Astrocyte (in vitro differentiated cells and primary cell): ENCODE measurements at regions not wholly inside any gene's neighbourhood (a gene's known extent, or its start where the extent isn't known, plus 50 kb on each side); places are given as distances from the start of the nearest gene placed in this dataset.

ENCODE experiments used
- DNase-seq: peaks from one replicate; pipeline ENCODE4 v3.0.0-alpha.2; 2010; ENCODE audit warnings: low read depth
- FAIRE-seq: peaks from 2 replicates; lab custom pipeline; 2011; peaks lifted over from hg19 to GRCh38; lab: Jason Lieb, UNC
- H2AFZ ChIP-seq: 2 replicates; pipeline ENCODE4 v1.6.0; 2012; ENCODE audit warnings: low read depth, low read length, inconsistent platforms
- H3K27ac ChIP-seq: 2 replicates; pipeline ENCODE4 v1.5.1; 2011; ENCODE audit warnings: low read depth, low read length, inconsistent platforms
- H3K27me3 ChIP-seq: 2 replicates; pipeline ENCODE4 v1.6.0; 2011; ENCODE audit warnings: low read length, inconsistent platforms; ENCODE audit not compliant: insufficient read depth
- H3K36me3 ChIP-seq: 2 replicates; pipeline ENCODE4 v1.5.1; 2011; ENCODE audit warnings: low read length, inconsistent platforms; ENCODE audit not compliant: insufficient read depth
- H3K4me1 ChIP-seq: 2 replicates; pipeline ENCODE4 v1.5.1; 2011; ENCODE audit warnings: low read length, inconsistent platforms; ENCODE audit not compliant: insufficient read depth
- H3K4me2 ChIP-seq: 2 replicates; pipeline ENCODE4 v1.6.0; 2012; ENCODE audit warnings: low read length, inconsistent platforms
- H3K4me3 ChIP-seq: 2 replicates; pipeline ENCODE4 v1.5.1; 2011; ENCODE audit warnings: low read depth, mild to moderate bottlenecking, low read length, inconsistent platforms; ENCODE audit not compliant: insufficient read depth
- H3K79me2 ChIP-seq: 2 replicates; pipeline ENCODE4 v1.6.0; 2012; ENCODE audit warnings: mild to moderate bottlenecking, low read length, inconsistent platforms; ENCODE audit not compliant: insufficient read depth
- H3K9ac ChIP-seq: 2 replicates; pipeline ENCODE4 v1.6.0; 2012; ENCODE audit warnings: mild to moderate bottlenecking, low read length, inconsistent platforms
- H3K9me3 ChIP-seq: 2 replicates; pipeline ENCODE4 v1.5.1; 2012; ENCODE audit warnings: low read depth, mild to moderate bottlenecking, low read length, inconsistent platforms; ENCODE audit not compliant: insufficient read depth
- H4K20me1 ChIP-seq: 2 replicates; pipeline ENCODE4 v1.6.0; 2012; ENCODE audit warnings: low read length, inconsistent platforms; ENCODE audit not compliant: insufficient read depth
- H3K27ac Mint-ChIP-seq: one replicate; pipeline ENCODE4 v1.8.0; 2021; ENCODE audit warnings: mild to moderate bottlenecking, mixed read lengths; ENCODE audit not compliant: unreplicated experiment
- H3K27me3 Mint-ChIP-seq: one replicate; pipeline ENCODE4 v1.8.0; 2021; ENCODE audit warnings: low read depth, mixed read lengths; ENCODE audit not compliant: unreplicated experiment
- H3K36me3 Mint-ChIP-seq: one replicate; pipeline ENCODE4 v1.8.0; 2021; ENCODE audit warnings: low read depth, mixed read lengths; ENCODE audit not compliant: unreplicated experiment
- H3K4me1 Mint-ChIP-seq: one replicate; pipeline ENCODE4 v1.8.0; 2021; ENCODE audit warnings: low read depth, mixed read lengths; ENCODE audit not compliant: unreplicated experiment
- H3K4me3 Mint-ChIP-seq: one replicate; pipeline ENCODE4 v1.8.0; 2021; ENCODE audit warnings: mild to moderate bottlenecking, moderate library complexity, mixed read lengths; ENCODE audit not compliant: unreplicated experiment
- H3K9me3 Mint-ChIP-seq: one replicate; pipeline ENCODE4 v1.8.0; 2021; ENCODE audit warnings: mild to moderate bottlenecking, mixed read lengths; ENCODE audit not compliant: unreplicated experiment
- EZH2 ChIP-seq: IDR thresholded peaks from 2 replicates; pipeline ENCODE4 v1.6.1; 2012; ENCODE audit warnings: mild to moderate bottlenecking, low read length, inconsistent platforms; ENCODE audit not compliant: insufficient read depth
- TF ChIP-seq, protein P1 (sequence below): IDR thresholded peaks from 2 replicates; pipeline ENCODE4 v1.5.1; 2011; ENCODE audit warnings: low read depth, mild to moderate bottlenecking, inconsistent platforms, low read length, moderate library complexity; ENCODE audit not compliant: insufficient read depth

DNA sequence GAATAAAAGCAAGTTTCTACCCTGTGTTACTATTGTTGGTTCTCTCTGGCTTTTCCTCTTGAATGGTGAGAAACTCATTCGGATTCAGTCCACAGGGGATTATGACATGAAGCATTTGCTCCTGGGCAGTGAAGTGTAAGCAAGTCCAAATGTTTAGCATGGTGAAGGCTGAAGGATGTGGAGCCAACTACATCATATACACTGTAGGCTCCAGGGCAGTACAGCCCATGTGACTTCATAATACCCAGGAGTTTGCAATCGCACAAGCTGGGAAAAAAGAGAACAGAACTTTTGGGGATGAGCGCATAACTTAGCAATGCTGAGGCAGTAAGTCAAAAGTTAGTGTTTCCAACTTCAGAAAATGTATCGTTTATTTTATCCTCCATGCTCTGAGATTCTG is 695.7 kb upstream of the POU3F3 start:
- no peaks in the 10 kb centered on the region for H3K79me2 ChIP-seq
- H3K4me3 Mint-ChIP-seq = no peak overlapping the region
- no peaks in the 10 kb centered on the region for H3K27me3 ChIP-seq
- no peak overlapping the region for H3K27ac Mint-ChIP-seq
- no peaks in the 10 kb centered on the region for H3K36me3 Mint-ChIP-seq
- H3K4me1 Mint-ChIP-seq = no peaks in the 10 kb centered on the region
- DNase-seq (no peak), FAIRE-seq (no peak)
- H4K20me1 ChIP-seq = no peaks in the 10 kb centered on the region
- no peaks in the 10 kb centered on the region for H3K27me3 Mint-ChIP-seq
- no peak overlapping the region for H3K4me2 ChIP-seq
- peaks cover 3% of the 10 kb centered on the region for H3K9me3 Mint-ChIP-seq
- no peak overlapping the region for H2AFZ ChIP-seq
- H3K36me3 ChIP-seq = no peaks in the 10 kb centered on the region
- no peaks in the 10 kb centered on the region for H3K9me3 ChIP-seq
- no peak for TF ChIP-seq EZH2
- TF ChIP-seq, protein P1, sequence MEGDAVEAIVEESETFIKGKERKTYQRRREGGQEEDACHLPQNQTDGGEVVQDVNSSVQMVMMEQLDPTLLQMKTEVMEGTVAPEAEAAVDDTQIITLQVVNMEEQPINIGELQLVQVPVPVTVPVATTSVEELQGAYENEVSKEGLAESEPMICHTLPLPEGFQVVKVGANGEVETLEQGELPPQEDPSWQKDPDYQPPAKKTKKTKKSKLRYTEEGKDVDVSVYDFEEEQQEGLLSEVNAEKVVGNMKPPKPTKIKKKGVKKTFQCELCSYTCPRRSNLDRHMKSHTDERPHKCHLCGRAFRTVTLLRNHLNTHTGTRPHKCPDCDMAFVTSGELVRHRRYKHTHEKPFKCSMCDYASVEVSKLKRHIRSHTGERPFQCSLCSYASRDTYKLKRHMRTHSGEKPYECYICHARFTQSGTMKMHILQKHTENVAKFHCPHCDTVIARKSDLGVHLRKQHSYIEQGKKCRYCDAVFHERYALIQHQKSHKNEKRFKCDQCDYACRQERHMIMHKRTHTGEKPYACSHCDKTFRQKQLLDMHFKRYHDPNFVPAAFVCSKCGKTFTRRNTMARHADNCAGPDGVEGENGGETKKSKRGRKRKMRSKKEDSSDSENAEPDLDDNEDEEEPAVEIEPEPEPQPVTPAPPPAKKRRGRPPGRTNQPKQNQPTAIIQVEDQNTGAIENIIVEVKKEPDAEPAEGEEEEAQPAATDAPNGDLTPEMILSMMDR = no peak
- H3K9ac ChIP-seq = no peak overlapping the region
- no peak overlapping the region for H3K27ac ChIP-seq
- no peaks in the 10 kb centered on the region for H3K4me1 ChIP-seq
- H3K4me3 ChIP-seq = no peak overlapping the region

- H3K36me3 ChIP-seq = no peaks in the 10 kb centered on the region
- H3K36me3 Mint-ChIP-seq = no peaks in the 10 kb centered on the region
- no peak overlapping the region for H3K9ac ChIP-seq
- H3K79me2 ChIP-seq = no peaks in the 10 kb centered on the region
- H3K9me3 ChIP-seq = no peaks in the 10 kb centered on the region
- no peaks in the 10 kb centered on the region for H3K27me3 Mint-ChIP-seq
- no peaks in the 10 kb centered on the region for H3K4me1 Mint-ChIP-seq
- no peak overlapping the region for H3K4me3 Mint-ChIP-seq
- H3K27ac Mint-ChIP-seq = no peak overlapping the region
- no peak overlapping the region for H3K4me3 ChIP-seq
- H2AFZ ChIP-seq = no peak overlapping the region
- no peaks in the 10 kb centered on the region for H4K20me1 ChIP-seq
- DNase-seq = peak; percentile 23
- no peaks in the 10 kb centered on the region for H3K27me3 ChIP-seq
- H3K27ac ChIP-seq = no peak overlapping the region
- no peaks in the 10 kb centered on the region for H3K4me1 ChIP-seq
- peaks cover 3% of the 10 kb centered on the region for H3K9me3 Mint-ChIP-seq
- TF ChIP-seq, protein P1 = no peak
- TF ChIP-seq EZH2 = no peak
- H3K4me2 ChIP-seq = no peak overlapping the region
- FAIRE-seq = no peak
Observed at GRCh38 chr2:104163611-104164130, 690.2 kb upstream of the POU3F3 start.

DNA sequence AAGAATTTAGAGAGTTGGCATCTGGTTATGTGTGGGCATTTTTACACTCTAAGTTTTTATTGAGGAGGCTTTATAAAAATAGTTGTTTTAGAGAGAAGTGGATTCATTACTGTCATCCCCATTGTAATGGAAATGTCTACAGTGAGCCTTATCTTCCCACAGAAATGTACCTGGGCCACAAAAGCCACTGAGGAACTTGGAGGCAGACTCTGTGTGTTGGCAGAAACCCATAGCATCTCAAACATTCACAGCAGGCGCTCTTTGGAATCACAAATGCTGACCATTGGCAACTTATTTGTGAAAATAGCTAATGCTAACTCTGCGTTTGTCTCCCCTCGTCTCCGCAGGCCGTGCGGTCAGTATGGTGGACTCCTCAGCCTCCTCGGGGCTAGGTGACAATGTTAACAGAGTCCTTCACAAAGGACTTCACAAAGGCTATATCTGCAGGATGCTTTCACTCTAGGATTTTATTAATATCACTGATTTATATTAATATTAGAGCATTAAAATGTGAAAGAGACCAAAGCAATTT is 689.1 kb upstream of the POU3F3 start:
- Histone ChIP-seq H3K27me3 (no peaks in the 10 kb centered on the region), H3K79me2 (no peaks in the 10 kb centered on the region), H2AFZ (no peak overlapping the region), H3K9ac (no peak overlapping the region), H3K4me2 (no peak overlapping the region), H4K20me1 (no peaks in the 10 kb centered on the region), H3K36me3 (no peaks in the 10 kb centered on the region), H3K27ac (no peak overlapping the region), H3K9me3 (no peaks in the 10 kb centered on the region), H3K4me1 (no peaks in the 10 kb centered on the region), H3K4me3 (no peak overlapping the region)
- TF ChIP-seq EZH2 = no peak
- TF ChIP-seq, protein P1 = no peak
- no peak overlapping the region for H3K27ac Mint-ChIP-seq
- no peak for FAIRE-seq
- no peaks in the 10 kb centered on the region for H3K4me1 Mint-ChIP-seq
- no peaks in the 10 kb centered on the region for H3K27me3 Mint-ChIP-seq
- no peak overlapping the region for H3K4me3 Mint-ChIP-seq
- no peaks in the 10 kb centered on the region for H3K36me3 Mint-ChIP-seq
- peak; percentile 41 for DNase-seq
- peaks cover 3% of the 10 kb centered on the region for H3K9me3 Mint-ChIP-seq
